Neural cell (in vitro differentiated cells): ENCODE measurements at regions not wholly inside any gene's neighbourhood (a gene's known extent, or its start where the extent isn't known, plus 50 kb on each side); places are given as distances from the start of the nearest gene placed in this dataset.

Source experiments
- EP300 ChIP-seq: fragments of 450-650 bp; conservative IDR thresholded peaks from 2 replicates; pipeline ENCODE4 v1.6.1; 2014; ENCODE audit warnings: antibody characterized with exemption, mild to moderate bottlenecking, moderate library complexity; ENCODE audit not compliant: poor library complexity, severe bottlenecking
- EZH2 ChIP-seq: fragments of 200-600, 300-800 bp; shearing (Covaris generic), sonication (generic); IDR thresholded peaks from 2 replicates; pipeline ENCODE4 v1.6.1; 2014; ENCODE audit warnings: antibody characterized with exemption, low read length, borderline replicate concordance, mild to moderate bottlenecking; ENCODE audit not compliant: insufficient read depth, poor library complexity, severe bottlenecking
- MXI1 ChIP-seq: fragments of 450-650 bp; conservative IDR thresholded peaks from 2 replicates; pipeline ENCODE4 v1.6.1; 2014; ENCODE audit warnings: antibody characterized with exemption, mild to moderate bottlenecking; ENCODE audit not compliant: poor library complexity, severe bottlenecking
- POLR2AphosphoS5 ChIP-seq: IDR thresholded peaks from 2 replicates; pipeline ENCODE4 v1.6.1; 2012
- RAD21 ChIP-seq: fragments of 450-650 bp; conservative IDR thresholded peaks from 2 replicates; pipeline ENCODE4 v1.6.1; 2014; ENCODE audit warnings: antibody characterized with exemption, mild to moderate bottlenecking, moderate library complexity
- SMC3 ChIP-seq: fragments of 450-650 bp; conservative IDR thresholded peaks from 2 replicates; pipeline ENCODE4 v1.6.1; 2014; ENCODE audit warnings: antibody characterized with exemption, mild to moderate bottlenecking, moderate library complexity; ENCODE audit not compliant: poor library complexity
- TAF1 ChIP-seq: IDR thresholded peaks from 2 replicates; pipeline ENCODE4 v1.6.1; 2012; ENCODE audit warnings: low read depth
- TF ChIP-seq, protein P1 (sequence below): fragments of 450-650 bp; IDR thresholded peaks from 2 replicates; pipeline ENCODE4 v1.5.1; 2014; ENCODE audit warnings: antibody characterized with exemption, mild to moderate bottlenecking, moderate library complexity; ENCODE audit not compliant: poor library complexity, severe bottlenecking
- TF ChIP-seq, protein P2 (sequence below): IDR thresholded peaks from 2 replicates; pipeline ENCODE4 v1.6.1; 2012; ENCODE audit warnings: borderline replicate concordance

DNA sequence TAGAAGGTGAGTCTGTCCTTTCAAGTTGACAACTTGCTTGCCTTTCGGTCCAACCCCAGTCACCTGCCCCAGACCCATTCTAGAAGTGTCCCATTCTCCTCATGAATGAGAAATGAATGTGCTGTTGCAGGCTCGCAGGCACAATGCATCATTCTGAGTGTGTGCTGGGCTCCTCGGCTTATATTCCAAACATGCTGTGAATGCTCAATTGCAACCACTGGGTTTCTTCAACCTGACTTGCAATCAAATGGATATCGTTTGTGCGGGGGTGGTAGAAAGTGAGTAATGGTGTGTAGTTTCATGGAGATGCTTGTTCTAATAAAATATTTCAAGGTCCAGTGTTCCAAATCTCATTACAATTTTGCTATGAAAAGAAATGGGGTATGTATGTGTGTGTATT lies 256.6 kb upstream of the IL12B start:
- TF ChIP-seq SMC3 (no peak), EP300 (no peak), POLR2AphosphoS5 (no peak), MXI1 (no peak), TAF1 (no peak), RAD21 (no peak), EZH2 (no peak)
- TF ChIP-seq, protein P1, sequence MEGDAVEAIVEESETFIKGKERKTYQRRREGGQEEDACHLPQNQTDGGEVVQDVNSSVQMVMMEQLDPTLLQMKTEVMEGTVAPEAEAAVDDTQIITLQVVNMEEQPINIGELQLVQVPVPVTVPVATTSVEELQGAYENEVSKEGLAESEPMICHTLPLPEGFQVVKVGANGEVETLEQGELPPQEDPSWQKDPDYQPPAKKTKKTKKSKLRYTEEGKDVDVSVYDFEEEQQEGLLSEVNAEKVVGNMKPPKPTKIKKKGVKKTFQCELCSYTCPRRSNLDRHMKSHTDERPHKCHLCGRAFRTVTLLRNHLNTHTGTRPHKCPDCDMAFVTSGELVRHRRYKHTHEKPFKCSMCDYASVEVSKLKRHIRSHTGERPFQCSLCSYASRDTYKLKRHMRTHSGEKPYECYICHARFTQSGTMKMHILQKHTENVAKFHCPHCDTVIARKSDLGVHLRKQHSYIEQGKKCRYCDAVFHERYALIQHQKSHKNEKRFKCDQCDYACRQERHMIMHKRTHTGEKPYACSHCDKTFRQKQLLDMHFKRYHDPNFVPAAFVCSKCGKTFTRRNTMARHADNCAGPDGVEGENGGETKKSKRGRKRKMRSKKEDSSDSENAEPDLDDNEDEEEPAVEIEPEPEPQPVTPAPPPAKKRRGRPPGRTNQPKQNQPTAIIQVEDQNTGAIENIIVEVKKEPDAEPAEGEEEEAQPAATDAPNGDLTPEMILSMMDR: no peak
- TF ChIP-seq, protein P2, sequence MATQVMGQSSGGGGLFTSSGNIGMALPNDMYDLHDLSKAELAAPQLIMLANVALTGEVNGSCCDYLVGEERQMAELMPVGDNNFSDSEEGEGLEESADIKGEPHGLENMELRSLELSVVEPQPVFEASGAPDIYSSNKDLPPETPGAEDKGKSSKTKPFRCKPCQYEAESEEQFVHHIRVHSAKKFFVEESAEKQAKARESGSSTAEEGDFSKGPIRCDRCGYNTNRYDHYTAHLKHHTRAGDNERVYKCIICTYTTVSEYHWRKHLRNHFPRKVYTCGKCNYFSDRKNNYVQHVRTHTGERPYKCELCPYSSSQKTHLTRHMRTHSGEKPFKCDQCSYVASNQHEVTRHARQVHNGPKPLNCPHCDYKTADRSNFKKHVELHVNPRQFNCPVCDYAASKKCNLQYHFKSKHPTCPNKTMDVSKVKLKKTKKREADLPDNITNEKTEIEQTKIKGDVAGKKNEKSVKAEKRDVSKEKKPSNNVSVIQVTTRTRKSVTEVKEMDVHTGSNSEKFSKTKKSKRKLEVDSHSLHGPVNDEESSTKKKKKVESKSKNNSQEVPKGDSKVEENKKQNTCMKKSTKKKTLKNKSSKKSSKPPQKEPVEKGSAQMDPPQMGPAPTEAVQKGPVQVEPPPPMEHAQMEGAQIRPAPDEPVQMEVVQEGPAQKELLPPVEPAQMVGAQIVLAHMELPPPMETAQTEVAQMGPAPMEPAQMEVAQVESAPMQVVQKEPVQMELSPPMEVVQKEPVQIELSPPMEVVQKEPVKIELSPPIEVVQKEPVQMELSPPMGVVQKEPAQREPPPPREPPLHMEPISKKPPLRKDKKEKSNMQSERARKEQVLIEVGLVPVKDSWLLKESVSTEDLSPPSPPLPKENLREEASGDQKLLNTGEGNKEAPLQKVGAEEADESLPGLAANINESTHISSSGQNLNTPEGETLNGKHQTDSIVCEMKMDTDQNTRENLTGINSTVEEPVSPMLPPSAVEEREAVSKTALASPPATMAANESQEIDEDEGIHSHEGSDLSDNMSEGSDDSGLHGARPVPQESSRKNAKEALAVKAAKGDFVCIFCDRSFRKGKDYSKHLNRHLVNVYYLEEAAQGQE: no peak
